SJSA1 (cell line): ENCODE measurements at regions not wholly inside any gene's neighbourhood (a gene's known extent, or its start where the extent isn't known, plus 50 kb on each side); places are given as distances from the start of the nearest gene placed in this dataset.
"Not testable (repeated sequence)": the region's sequence is repeated elsewhere in the genome, so short reads cannot be mapped to it uniquely, and the experiment has no call there.

ENCODE experiments used
- DNase-seq, 2 experiments: peaks; one replicate each; pipeline ENCODE4 v3.0.0-alpha.2; 2015 to 2020; ENCODE audit warnings: low spot score in 2 of 2, low read depth in 1 of 2
- H3K27ac ChIP-seq: fragments of 250-450 bp; sonication (Bioruptor Pico); 2 replicates; pipeline ENCODE4 v1.5.1; 2020; ENCODE audit warnings: mild to moderate bottlenecking, moderate library complexity
- H3K27me3 ChIP-seq: fragments of 250-450 bp; sonication (Bioruptor Pico); replicated peaks from 2 replicates; pipeline ENCODE4 v1.5.1; 2020; ENCODE audit warnings: mild to moderate bottlenecking, moderate library complexity
- H3K36me3 ChIP-seq: fragments of 250-450 bp; sonication (Bioruptor Pico); 2 replicates; pipeline ENCODE4 v1.5.1; 2020; ENCODE audit warnings: mild to moderate bottlenecking
- H3K4me1 ChIP-seq: fragments of 250-450 bp; sonication (Bioruptor Pico); replicated peaks from 2 replicates; pipeline ENCODE4 v1.6.1; 2021; ENCODE audit warnings: mild to moderate bottlenecking
- H3K4me3 ChIP-seq: fragments of 250-450 bp; sonication (Bioruptor Pico); 2 replicates; pipeline ENCODE4 v1.5.1; 2020; ENCODE audit warnings: mild to moderate bottlenecking
- H3K9me3 ChIP-seq: fragments of 250-450 bp; sonication (Bioruptor Pico); replicated peaks from 2 replicates; pipeline ENCODE4 v1.5.1; 2020; ENCODE audit warnings: mild to moderate bottlenecking

DNA sequence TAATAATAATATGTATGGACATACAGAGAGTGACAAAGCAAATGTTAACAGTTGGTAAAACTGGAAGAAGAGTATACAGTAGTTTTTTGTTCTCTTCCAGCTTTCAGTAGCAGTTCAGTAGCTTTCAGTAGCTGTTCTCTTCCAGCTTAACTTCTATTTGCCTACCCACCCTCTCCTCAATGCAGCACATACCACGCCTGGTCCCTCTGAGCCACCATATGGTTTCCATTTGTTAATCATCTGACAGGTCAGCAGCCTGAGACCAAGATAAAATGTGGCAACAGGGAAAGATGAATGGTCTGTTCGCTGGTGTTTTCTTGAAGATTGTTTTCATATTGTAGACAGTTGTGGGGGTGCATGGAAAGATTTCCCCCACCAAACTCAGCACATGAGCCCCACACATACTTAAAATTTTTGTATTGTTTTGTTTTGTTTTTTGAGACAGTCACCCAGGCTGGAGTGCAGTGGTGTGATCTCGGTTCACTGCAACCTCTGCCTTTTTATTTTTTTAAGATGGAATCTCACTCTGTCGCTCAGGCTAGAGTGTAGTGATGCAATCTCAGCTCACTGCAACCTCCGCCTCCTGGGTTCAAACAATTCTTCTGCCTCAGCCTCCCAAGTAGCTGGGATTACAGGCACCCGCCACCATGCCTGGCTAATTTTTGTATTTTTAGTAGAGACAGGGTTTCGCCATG is 56.8 kb downstream of the ATP6V0E2 start:
- H3K27ac ChIP-seq, H3K36me3 ChIP-seq, H3K9me3 ChIP-seq: not testable (repeated sequence)

GRCh38 chr7:149933776-149934175 is 60.0 kb downstream of the ATP6V0E2 start:
- H3K27me3 ChIP-seq, H3K9me3 ChIP-seq, H3K36me3 ChIP-seq, H3K27ac ChIP-seq, DNase-seq, H3K4me3 ChIP-seq, H3K4me1 ChIP-seq: not testable (repeated sequence)

More for the DNA sequence above, 56.8 kb downstream of the ATP6V0E2 start:
- not testable (repeated sequence) for H3K4me1 ChIP-seq, H3K27me3 ChIP-seq, DNase-seq, H3K4me3 ChIP-seq

DNA sequence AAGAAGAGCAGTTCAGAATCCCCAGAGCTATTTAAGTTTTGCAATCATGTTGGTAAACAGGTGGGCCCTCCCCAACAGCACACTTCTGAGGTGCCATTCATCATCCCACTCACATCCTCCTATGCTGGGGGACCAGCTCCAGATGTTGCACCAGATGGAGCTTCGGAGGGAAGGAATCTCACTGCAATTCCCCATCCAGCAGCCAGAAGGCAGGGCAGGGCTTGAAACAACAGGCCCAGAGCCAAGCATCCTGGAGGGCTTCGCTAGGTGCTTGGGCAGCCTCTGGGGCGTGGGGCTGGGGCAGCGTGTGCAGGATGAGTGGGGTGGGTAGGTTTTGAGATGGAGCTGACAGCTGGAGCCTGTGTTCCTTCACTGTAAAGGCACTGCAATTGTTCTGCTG is 73.6 kb downstream of the ATP6V0E2 start:
- not testable (repeated sequence) for H3K36me3 ChIP-seq, H3K27ac ChIP-seq, H3K9me3 ChIP-seq, H3K4me1 ChIP-seq, H3K27me3 ChIP-seq, DNase-seq, H3K4me3 ChIP-seq

DNA sequence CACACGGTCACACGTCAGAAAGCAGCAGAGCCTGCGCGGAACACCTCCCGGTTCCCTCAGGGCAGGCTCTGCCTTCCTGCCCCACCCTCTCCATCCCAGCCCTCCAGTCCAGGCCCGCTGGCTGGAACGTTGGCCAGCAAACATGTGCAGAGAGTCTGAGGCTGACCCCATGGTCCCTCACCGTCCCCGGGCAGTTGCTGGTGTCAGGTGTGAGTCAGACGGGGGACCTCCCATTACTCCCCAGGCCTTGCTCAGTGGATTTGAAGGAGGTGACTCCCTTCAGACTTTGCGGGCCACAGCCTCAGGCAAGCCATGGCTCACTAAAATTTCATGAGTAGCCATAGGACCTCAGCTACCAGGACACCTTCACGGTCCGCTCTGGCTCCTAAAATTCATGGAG is 74.7 kb downstream of the ATP6V0E2 start:
- not testable (repeated sequence) for H3K27ac ChIP-seq, H3K36me3 ChIP-seq, H3K27me3 ChIP-seq, H3K4me1 ChIP-seq, H3K9me3 ChIP-seq, H3K4me3 ChIP-seq, DNase-seq

DNA sequence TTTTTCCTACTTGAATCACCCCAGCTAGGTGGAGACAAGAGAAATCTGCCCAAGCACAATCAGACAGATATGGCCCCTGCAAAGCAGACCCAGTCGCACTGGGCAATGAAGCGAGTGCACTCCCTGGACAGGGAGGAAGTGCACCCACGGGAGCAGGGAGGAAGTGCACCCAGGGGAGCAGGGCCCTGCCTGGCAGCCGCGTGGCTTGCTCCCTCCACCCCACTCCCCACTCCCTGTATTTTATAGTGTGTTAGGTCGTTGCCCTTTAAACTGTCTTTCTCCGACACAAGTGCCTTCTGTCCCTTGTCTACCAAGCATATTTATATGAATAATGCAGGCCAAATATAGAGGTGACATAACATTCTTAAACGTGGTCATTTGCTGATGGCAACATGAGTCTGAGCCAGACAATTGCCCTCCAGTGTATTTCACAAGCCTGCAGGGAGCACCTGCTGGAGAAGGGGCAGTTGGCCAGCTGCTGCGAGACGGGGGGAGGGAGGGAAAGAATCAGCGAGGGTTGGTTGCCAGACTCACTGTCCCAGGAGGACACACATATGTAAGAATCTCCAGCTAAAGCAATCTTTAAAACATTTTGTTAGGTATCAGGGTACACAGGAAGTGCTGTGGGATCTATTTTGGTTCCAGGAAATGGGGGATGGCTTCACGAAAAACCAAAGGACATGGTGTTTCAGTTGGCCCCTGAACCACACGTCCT is 76.3 kb downstream of the ATP6V0E2 start:
- not testable (repeated sequence) for H3K4me3 ChIP-seq, H3K9me3 ChIP-seq, H3K27ac ChIP-seq

DNA sequence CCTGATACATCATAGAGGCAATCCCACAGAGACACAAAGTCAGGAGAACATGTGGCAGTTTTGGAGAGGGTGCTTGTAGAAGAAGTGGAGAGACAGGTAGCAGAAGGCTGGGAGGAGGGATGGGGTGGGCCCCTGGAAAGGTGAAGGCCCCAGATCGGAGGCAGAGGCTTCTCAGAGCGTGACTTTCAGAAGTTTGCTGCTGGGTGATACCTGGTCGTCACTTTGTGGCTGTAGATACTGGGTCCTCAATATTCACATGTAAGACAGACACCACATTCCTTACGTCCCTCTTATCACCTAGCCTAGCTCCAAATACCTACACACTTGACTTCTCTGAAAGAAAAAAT is 76.8 kb downstream of the ATP6V0E2 start:
- H3K9me3 ChIP-seq, H3K4me3 ChIP-seq, H3K36me3 ChIP-seq, H3K4me1 ChIP-seq, DNase-seq, H3K27me3 ChIP-seq, H3K27ac ChIP-seq: not testable (repeated sequence)

More for the DNA sequence above, 76.3 kb downstream of the ATP6V0E2 start:
- not testable (repeated sequence) for H3K27me3 ChIP-seq, DNase-seq, H3K36me3 ChIP-seq, H3K4me1 ChIP-seq

DNA sequence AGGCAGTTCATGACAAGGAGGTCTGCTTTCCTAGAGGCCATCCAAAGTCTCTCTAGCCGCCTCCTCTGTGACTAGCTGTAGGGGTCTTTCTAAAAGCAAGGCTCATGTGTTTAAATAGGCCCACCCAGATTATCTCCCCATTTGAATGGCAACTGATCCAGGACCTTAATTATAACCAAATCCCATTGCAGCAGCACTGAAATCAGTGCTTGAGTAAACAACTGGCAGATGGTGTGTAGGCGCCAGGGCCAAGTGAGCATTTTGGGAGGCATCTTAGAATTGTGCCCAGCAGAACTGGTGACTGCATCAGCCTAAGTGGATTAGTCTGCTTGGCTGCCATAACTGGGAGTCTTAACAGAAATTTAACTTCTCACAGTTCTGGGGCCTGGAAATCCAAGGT is 77.8 kb downstream of the ATP6V0E2 start:
- H3K9me3 ChIP-seq, H3K36me3 ChIP-seq, H3K27me3 ChIP-seq, H3K27ac ChIP-seq, DNase-seq, H3K4me3 ChIP-seq, H3K4me1 ChIP-seq: not testable (repeated sequence)

DNA sequence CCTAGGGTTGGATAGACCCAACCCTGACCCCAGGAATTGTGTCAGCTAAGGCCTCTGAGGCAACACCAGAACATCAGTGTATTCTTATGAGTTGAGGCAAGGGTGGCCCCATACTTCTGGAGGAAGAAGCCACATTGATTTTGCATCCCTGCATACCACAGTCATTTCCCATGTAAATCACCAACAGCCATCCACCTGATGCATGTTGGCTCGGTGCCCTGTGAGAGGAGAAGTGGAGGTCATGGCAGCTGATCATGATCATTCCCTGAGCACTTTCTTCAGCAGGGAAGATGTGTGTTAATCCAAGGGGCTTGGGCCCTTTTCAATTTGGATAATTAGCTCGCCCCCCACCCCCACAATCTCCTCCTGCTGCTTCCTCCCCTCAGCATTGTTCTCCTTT is 85.1 kb downstream of the ATP6V0E2 start:
- H3K9me3 ChIP-seq, DNase-seq, H3K4me3 ChIP-seq, H3K36me3 ChIP-seq, H3K4me1 ChIP-seq, H3K27ac ChIP-seq, H3K27me3 ChIP-seq: not testable (repeated sequence)

DNA sequence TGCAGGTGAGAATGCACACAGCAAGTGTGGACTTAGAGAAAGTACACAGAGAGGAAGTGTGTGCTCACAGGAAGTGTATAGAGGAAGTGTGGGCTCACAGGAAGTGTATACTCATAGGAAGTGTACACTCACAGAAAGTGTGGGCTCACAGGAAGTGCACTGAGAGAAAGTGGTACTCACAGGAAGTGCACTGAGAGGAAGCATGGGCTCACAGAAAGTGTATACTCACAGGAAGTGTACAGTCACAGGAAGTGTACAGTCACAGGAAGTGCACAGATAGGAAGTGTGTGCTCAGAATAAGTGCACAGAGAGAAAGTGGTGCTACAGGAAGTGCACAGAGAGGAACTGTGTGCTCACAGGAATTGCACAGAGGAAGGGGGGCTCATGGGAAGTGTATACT is 87.1 kb downstream of the ATP6V0E2 start:
- not testable (repeated sequence) for H3K4me3 ChIP-seq, H3K27me3 ChIP-seq, DNase-seq, H3K27ac ChIP-seq, H3K9me3 ChIP-seq, H3K36me3 ChIP-seq, H3K4me1 ChIP-seq

DNA sequence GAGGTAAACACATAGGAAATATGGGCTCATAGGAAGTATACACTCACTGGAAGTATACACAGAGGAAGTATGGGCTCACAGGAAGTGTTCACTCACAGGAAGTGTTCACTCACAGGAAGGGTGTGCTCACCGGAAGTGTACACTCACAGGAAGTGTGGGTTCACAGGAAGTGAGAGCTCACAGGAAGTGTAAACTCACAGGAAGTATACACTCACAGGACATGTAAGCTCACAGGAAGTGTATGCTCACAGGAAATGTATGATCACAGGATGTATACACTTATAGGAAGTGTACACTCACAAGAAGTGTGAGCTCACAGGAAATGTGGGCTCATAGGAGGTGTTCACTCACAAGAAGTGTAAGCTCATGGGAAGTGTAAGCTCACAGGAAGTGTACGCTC is 88.1 kb downstream of the ATP6V0E2 start:
- not testable (repeated sequence) for H3K4me3 ChIP-seq, H3K36me3 ChIP-seq, DNase-seq, H3K27me3 ChIP-seq, H3K9me3 ChIP-seq, H3K4me1 ChIP-seq, H3K27ac ChIP-seq

DNA sequence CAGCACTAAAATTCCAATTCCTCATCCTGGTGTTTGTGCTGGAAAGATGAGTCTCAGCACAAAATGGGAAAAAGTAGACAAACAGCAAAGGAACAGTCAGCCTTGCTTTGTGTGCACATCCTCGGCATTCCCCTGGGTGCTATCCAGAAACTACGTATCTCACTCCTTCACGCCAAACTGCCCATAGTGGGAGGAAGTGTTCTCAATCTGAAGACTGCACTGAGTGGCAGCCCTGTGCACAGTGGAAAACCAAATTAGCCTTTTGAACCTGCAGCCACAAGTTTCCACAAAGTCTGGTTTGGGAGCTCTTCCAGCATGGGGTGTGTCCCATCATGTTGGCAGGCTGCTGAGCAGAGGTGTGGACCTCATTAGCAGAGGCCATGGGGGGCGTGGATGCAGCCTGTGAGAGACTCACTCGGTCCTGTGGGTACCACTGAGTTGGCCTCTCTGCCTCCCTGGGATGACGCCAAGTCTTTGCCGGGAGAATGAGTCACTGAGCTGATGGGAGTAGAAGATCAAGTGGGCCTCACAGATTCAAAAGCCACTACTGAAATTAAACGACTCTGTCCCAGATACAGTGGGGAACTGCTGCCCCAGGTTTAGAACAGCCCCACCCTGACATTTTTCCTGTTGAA is 89.0 kb downstream of the ATP6V0E2 start:
- H3K4me3 ChIP-seq, DNase-seq, H3K9me3 ChIP-seq, H3K27ac ChIP-seq, H3K36me3 ChIP-seq, H3K4me1 ChIP-seq, H3K27me3 ChIP-seq: not testable (repeated sequence)

- not testable (repeated sequence) for H3K4me3 ChIP-seq, H3K36me3 ChIP-seq, H3K9me3 ChIP-seq, H3K4me1 ChIP-seq, DNase-seq, H3K27me3 ChIP-seq, H3K27ac ChIP-seq
Observed at GRCh38 chr7:149963985-149964384, 90.2 kb downstream of the ATP6V0E2 start.

DNA sequence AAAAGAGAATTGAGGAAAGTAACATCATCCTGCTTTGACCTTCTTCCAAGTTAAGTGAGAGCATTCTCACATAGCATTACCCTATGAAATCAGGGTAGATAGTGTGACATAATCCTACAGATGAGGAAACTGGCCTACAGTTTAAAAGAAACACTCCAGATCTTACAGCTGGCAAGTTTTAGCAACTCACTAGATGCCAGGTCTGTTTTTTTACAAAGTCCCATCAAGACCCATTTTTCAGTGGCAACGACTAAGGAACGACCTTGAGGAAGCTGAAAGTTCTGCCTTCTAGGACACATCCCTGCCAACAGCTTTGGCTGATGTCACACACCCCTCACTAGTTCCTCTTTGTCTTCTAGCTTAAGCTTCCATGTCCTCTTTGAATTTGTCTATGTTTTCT is 92.7 kb downstream of the ATP6V0E2 start:
- H3K4me3 ChIP-seq, DNase-seq, H3K27ac ChIP-seq, H3K27me3 ChIP-seq, H3K36me3 ChIP-seq, H3K4me1 ChIP-seq, H3K9me3 ChIP-seq: not testable (repeated sequence)

GRCh38 chr7:149972977-149973376 is 99.2 kb downstream of the ATP6V0E2 start:
- not testable (repeated sequence) for H3K27ac ChIP-seq, DNase-seq, H3K9me3 ChIP-seq, H3K36me3 ChIP-seq, H3K27me3 ChIP-seq, H3K4me1 ChIP-seq, H3K4me3 ChIP-seq
